GM12878 (cell line): ENCODE measurements at regions not wholly inside any gene's neighbourhood (a gene's known extent, or its start where the extent isn't known, plus 50 kb on each side); places are given as distances from the start of the nearest gene placed in this dataset.

Source experiments
- ATAC-seq: fragments of 200-7000 bp; cut with Tn5 transposase; 3 replicates; pipeline ENCODE4 v1.9.1; 2020; ENCODE audit warnings: mild to moderate bottlenecking, moderate library complexity
- BruUV-seq: library from RNA; stranded (reverse); fragments of 400-500 nt; replicated peaks from 2 replicates; lab custom pipeline; 2021; lab: Mats Ljungman, UMichigan
- CTCF ChIA-PET: fragments of 300-600 bp; sonication (Branson Sonifier 250); formaldehyde crosslinking; extraction: SDS; loops from one replicate; lab custom pipeline; 2021; ENCODE audit warnings: inconsistent platforms; lab: Yijun Ruan, JAX
- POLR2A ChIA-PET: fragments of 350-600 bp; formaldehyde crosslinking; extraction: SDS; loops from one replicate; lab custom pipeline; 2021; ENCODE audit warnings: inconsistent platforms; lab: Charles Lee
- RAD21 ChIA-PET: fragments of 300-600 bp; sonication (Branson Sonifier 250); formaldehyde crosslinking; loops from one replicate; lab custom pipeline; 2023; ENCODE audit warnings: antibody characterized with exemption; ENCODE audit not compliant: unreplicated experiment; lab: Charles Lee
- SMC1A ChIA-PET: fragments of 300-600 bp; sonication (Branson Sonifier 250); formaldehyde crosslinking; loops from one replicate; lab custom pipeline; 2023; ENCODE audit not compliant: unreplicated experiment, uncharacterized antibody; lab: Charles Lee
- DNase-seq: peaks from one replicate; pipeline ENCODE4 v3.0.0-alpha.2; 2011; ENCODE audit warnings: low read depth, low spot score
- FAIRE-seq: peaks from 3 replicates; lab custom pipeline; 2011; peaks lifted over from hg19 to GRCh38; lab: Jason Lieb, UNC
- H2AFZ ChIP-seq: 2 replicates; pipeline ENCODE4 v1.6.0; 2011; ENCODE audit warnings: low read depth, low read length, control low read depth; ENCODE audit not compliant: control insufficient read depth
- H3K27ac ChIP-seq: 2 replicates; pipeline ENCODE4 v1.5.1; 2011; ENCODE audit warnings: control low read depth; ENCODE audit not compliant: control insufficient read depth, insufficient read depth
- H3K27me3 ChIP-seq, 2 experiments: replicated peaks in 1 of 2; 2 replicates each; pipeline versions ENCODE4 v1.6.0 to v1.6.1; 2011; ENCODE audit warnings: low read length in 1 of 2; ENCODE audit not compliant: control insufficient read depth in 2 of 2, insufficient read depth in 2 of 2
- H3K36me3 ChIP-seq, 2 experiments: 2 replicates each; pipeline ENCODE4 v1.5.1; 2011; ENCODE audit warnings: low read length in 1 of 2; ENCODE audit not compliant: control insufficient read depth in 2 of 2, insufficient read depth in 2 of 2
- H3K4me1 ChIP-seq: 2 replicates; pipeline ENCODE4 v1.6.1; 2011; ENCODE audit warnings: mild to moderate bottlenecking, low read length, moderate library complexity, mixed read lengths; ENCODE audit not compliant: control insufficient read depth, insufficient read depth
- H3K4me2 ChIP-seq: 2 replicates; pipeline ENCODE4 v1.6.0; 2011; ENCODE audit warnings: control low read depth; ENCODE audit not compliant: control insufficient read depth, insufficient read depth
- H3K4me3 ChIP-seq: fragments of 200-600 bp; sonication (generic); 2 replicates; pipeline ENCODE4 v1.5.1; 2016
- H3K79me2 ChIP-seq: 2 replicates; pipeline ENCODE4 v1.6.0; 2011; ENCODE audit warnings: low read length; ENCODE audit not compliant: control insufficient read depth, insufficient read depth
- H3K9ac ChIP-seq: 2 replicates; pipeline ENCODE4 v1.8.0; 2011; ENCODE audit warnings: low read length, control low read depth, mixed read lengths; ENCODE audit not compliant: control insufficient read depth, insufficient read depth
- H3K9me3 ChIP-seq: replicated peaks from 3 replicates; pipeline ENCODE4 v1.5.1; 2011; ENCODE audit warnings: mild to moderate bottlenecking, low read length; ENCODE audit not compliant: control insufficient read depth, insufficient read depth
- H4K20me1 ChIP-seq: 2 replicates; pipeline ENCODE4 v1.6.0; 2011; ENCODE audit not compliant: control insufficient read depth, insufficient read depth
- CHD2 ChIP-seq: IDR thresholded peaks from 2 replicates; pipeline ENCODE4 v1.6.1; 2011; ENCODE audit warnings: low read depth, low read length, improper control_type of control experiment, borderline replicate concordance
- HCFC1 ChIP-seq: fragments of 150-350 bp; IDR thresholded peaks from 2 replicates; pipeline ENCODE4 v1.6.1; 2014; ENCODE audit warnings: low read length
- HDAC2 ChIP-seq: fragments of 200-600 bp; sonication (generic); IDR thresholded peaks from 2 replicates; pipeline ENCODE4 v1.6.1; 2017
- IKZF2 ChIP-seq, 2 experiments: fragments of 450-650 bp; IDR thresholded peaks; 2 replicates each; pipeline ENCODE4 v1.6.1; 2017; ENCODE audit warnings: mild to moderate bottlenecking in 2 of 2, moderate library complexity in 2 of 2
- RFX5 ChIP-seq: IDR thresholded peaks from 2 replicates; pipeline ENCODE4 v1.6.1; 2011; ENCODE audit warnings: low read depth, low read length, improper control_type of control experiment
- SMAD5 ChIP-seq: IDR thresholded peaks from 2 replicates; pipeline ENCODE4 v1.6.1; 2016; ENCODE audit warnings: antibody characterized with exemption, low read depth
- STAT3 ChIP-seq: IDR thresholded peaks from 2 replicates; pipeline ENCODE4 v1.6.1; 2011; ENCODE audit warnings: low read depth, low read length, improper control_type of control experiment
- TARDBP ChIP-seq: IDR thresholded peaks from 2 replicates; pipeline ENCODE4 v1.6.1; 2016; ENCODE audit warnings: borderline replicate concordance
- WRNIP1 ChIP-seq: IDR thresholded peaks from 2 replicates; pipeline ENCODE4 v1.6.1; 2011; ENCODE audit warnings: low read depth, low read length, improper control_type of control experiment, borderline replicate concordance
- ZNF207 ChIP-seq: fragments of 450-650 bp; IDR thresholded peaks from 2 replicates; pipeline ENCODE4 v1.6.1; 2014; ENCODE audit warnings: antibody characterized with exemption, mild to moderate bottlenecking, borderline replicate concordance
- ZZZ3 ChIP-seq: IDR thresholded peaks from 2 replicates; pipeline ENCODE4 v1.6.1; 2011; ENCODE audit warnings: low read depth; ENCODE audit not compliant: control insufficient read depth, insufficient read length
- WGBS: methylation state at CpG from one replicate; pipeline ENCODE4 v1.1.6; 2016; ENCODE audit warnings: low lambda C conversion rate; ENCODE audit not compliant: insufficient replicate concordance, insufficient coverage; ENCODE audit errors: missing lambda C conversion rate; 5-methylcytosine and 5-hydroxymethylcytosine counted together
- in situ Hi-C: fragments of 300-500 bp; cut with MboI; formaldehyde crosslinking; loops from 9 replicates; pipeline ENCODE4 v1.14.3; 2018; ENCODE audit warnings: mixed read lengths
- intact Hi-C: fragments of 100-400 bp; cut with micrococcal nuclease; formaldehyde crosslinking; loops from one replicate; pipeline ENCODE4 v1.14.2; 2022; ENCODE audit not compliant: unreplicated experiment
- TF ChIP-seq, protein P1 (sequence below): IDR thresholded peaks from 2 replicates; pipeline ENCODE4 v1.6.1; 2011; ENCODE audit warnings: borderline replicate concordance, low read depth, mild to moderate bottlenecking, moderate library complexity, low read length; ENCODE audit not compliant: insufficient read depth, poor library complexity, severe bottlenecking
- TF ChIP-seq, protein P2 (sequence below): IDR thresholded peaks from 2 replicates; pipeline ENCODE4 v1.6.1; 2012; ENCODE audit warnings: low read depth, low read length, improper control_type of control experiment
- TF ChIP-seq, protein P3 (sequence below): fragments of 450-650 bp; IDR thresholded peaks from 2 replicates; pipeline ENCODE4 v1.6.1; 2017; ENCODE audit warnings: mild to moderate bottlenecking, low read depth, inconsistent platforms; ENCODE audit not compliant: poor library complexity, severe bottlenecking

DNA sequence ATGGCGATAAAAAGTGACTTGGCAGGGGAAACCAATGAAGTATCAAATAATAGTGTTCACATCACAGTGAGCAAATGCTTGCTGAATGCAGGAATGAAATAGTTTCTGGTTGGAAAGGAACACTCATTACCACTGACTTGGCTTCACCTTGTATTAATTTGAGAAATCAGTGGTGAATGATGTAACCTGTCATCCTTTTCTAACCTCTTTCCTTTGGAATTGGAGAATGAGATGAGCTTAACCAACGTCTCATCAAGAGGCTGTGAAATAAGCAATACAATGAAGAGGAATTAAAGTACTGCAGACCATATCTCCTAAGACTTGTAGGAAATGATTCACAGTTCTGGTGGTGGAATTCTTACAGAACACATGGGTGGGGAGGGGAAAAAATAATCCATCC is 192.2 kb downstream of the DMAC1 start:
- ChIA-PET SMC1A (no interaction called here), POLR2A (no interaction called here), RAD21 (no interaction called here), CTCF (interaction anchor here (0.6 kb wide), 1 partner anchor 8 kb away, joined by 3 read pairs; no protein-coding TSS in a partner anchor)
- no peak for ATAC-seq
- H3K79me2 ChIP-seq, result no peaks in the 10 kb centered on the region
- no peak overlapping the region for H3K27ac ChIP-seq
- FAIRE-seq, result no peak
- H4K20me1 ChIP-seq, result no peaks in the 10 kb centered on the region
- TF ChIP-seq, protein P1, sequence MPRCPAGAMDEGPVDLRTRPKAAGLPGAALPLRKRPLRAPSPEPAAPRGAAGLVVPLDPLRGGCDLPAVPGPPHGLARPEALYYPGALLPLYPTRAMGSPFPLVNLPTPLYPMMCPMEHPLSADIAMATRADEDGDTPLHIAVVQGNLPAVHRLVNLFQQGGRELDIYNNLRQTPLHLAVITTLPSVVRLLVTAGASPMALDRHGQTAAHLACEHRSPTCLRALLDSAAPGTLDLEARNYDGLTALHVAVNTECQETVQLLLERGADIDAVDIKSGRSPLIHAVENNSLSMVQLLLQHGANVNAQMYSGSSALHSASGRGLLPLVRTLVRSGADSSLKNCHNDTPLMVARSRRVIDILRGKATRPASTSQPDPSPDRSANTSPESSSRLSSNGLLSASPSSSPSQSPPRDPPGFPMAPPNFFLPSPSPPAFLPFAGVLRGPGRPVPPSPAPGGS, result no peak
- TF ChIP-seq, protein P2, sequence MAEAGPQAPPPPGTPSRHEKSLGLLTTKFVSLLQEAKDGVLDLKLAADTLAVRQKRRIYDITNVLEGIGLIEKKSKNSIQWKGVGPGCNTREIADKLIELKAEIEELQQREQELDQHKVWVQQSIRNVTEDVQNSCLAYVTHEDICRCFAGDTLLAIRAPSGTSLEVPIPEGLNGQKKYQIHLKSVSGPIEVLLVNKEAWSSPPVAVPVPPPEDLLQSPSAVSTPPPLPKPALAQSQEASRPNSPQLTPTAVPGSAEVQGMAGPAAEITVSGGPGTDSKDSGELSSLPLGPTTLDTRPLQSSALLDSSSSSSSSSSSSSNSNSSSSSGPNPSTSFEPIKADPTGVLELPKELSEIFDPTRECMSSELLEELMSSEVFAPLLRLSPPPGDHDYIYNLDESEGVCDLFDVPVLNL, result no peak
- TF ChIP-seq HCFC1 (no peak), STAT3 (no peak), IKZF2 (IDR thresholded peaks at IDR 0.05) (no peak), RFX5 (no peak), WRNIP1 (no peak), HDAC2 (no peak), CHD2 (no peak), ZNF207 (no peak), TARDBP (no peak), SMAD5 (no peak), ZZZ3 (no peak)
- TF ChIP-seq, protein P3, sequence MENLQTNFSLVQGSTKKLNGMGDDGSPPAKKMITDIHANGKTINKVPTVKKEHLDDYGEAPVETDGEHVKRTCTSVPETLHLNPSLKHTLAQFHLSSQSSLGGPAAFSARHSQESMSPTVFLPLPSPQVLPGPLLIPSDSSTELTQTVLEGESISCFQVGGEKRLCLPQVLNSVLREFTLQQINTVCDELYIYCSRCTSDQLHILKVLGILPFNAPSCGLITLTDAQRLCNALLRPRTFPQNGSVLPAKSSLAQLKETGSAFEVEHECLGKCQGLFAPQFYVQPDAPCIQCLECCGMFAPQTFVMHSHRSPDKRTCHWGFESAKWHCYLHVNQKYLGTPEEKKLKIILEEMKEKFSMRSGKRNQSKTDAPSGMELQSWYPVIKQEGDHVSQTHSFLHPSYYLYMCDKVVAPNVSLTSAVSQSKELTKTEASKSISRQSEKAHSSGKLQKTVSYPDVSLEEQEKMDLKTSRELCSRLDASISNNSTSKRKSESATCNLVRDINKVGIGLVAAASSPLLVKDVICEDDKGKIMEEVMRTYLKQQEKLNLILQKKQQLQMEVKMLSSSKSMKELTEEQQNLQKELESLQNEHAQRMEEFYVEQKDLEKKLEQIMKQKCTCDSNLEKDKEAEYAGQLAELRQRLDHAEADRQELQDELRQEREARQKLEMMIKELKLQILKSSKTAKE, result no peak
- no peak overlapping the region for H3K4me2 ChIP-seq
- no TSS peak for BruUV-seq
- no peaks in the 10 kb centered on the region for H3K4me1 ChIP-seq
- no peak overlapping the region for H2AFZ ChIP-seq
- no peak overlapping the region for H3K4me3 ChIP-seq
- DNase-seq, result no peak
- WGBS, result 0% methylated on average over 2 of the region's 2 CpGs
- in situ Hi-C loops, result no loop called here
- no peaks in the 10 kb centered on the region for H3K9me3 ChIP-seq
- no peaks in the 10 kb centered on the region for H3K36me3 ChIP-seq
- H3K27me3 ChIP-seq, result no peaks in the 10 kb centered on the region
- intact Hi-C loops, result no loop called here
- no peak overlapping the region for H3K9ac ChIP-seq
